Neural cell (in vitro differentiated cells): ENCODE measurements at regions not wholly inside any gene's neighbourhood (a gene's known extent, or its start where the extent isn't known, plus 50 kb on each side); places are given as distances from the start of the nearest gene placed in this dataset.

Source experiments
- H2AFZ ChIP-seq: fragments of 200-600, 300-800 bp; sonication (generic), shearing (Covaris generic); 2 replicates; pipeline ENCODE4 v1.6.0; 2014; ENCODE audit warnings: low read depth, mild to moderate bottlenecking, antibody characterized with exemption, low read length, moderate library complexity
- H3F3A ChIP-seq: fragments of 200-600 bp; shearing (Covaris generic); 2 replicates; pipeline ENCODE4 v1.6.1; 2016; ENCODE audit warnings: mild to moderate bottlenecking, moderate library complexity, mixed read lengths, antibody characterized with exemption, low read length; ENCODE audit not compliant: insufficient read depth, poor library complexity, severe bottlenecking
- H3K27ac ChIP-seq: fragments of 200-600, 300-800 bp; sonication (generic), shearing (Covaris generic); 2 replicates; pipeline ENCODE4 v1.5.1; 2014; ENCODE audit warnings: mild to moderate bottlenecking, low read length, moderate library complexity
- H3K27me3 ChIP-seq: fragments of 300-800, 200-600 bp; sonication (generic), shearing (Covaris generic); 2 replicates; pipeline ENCODE4 v1.6.0; 2014; ENCODE audit warnings: mild to moderate bottlenecking, low read depth, low read length, moderate library complexity; ENCODE audit not compliant: insufficient read depth
- H3K36me3 ChIP-seq: fragments of 300-800, 200-600 bp; sonication (generic), shearing (Covaris generic); 2 replicates; pipeline ENCODE4 v1.5.1; 2014; ENCODE audit warnings: mild to moderate bottlenecking, antibody characterized with exemption, low read length, moderate library complexity; ENCODE audit not compliant: insufficient read depth
- H3K4me2 ChIP-seq: fragments of 300-800, 200-600 bp; sonication (generic), shearing (Covaris generic); 2 replicates; pipeline ENCODE4 v1.6.0; 2014; ENCODE audit warnings: mild to moderate bottlenecking, low read length
- H3K4me3 ChIP-seq: fragments of 300-800, 200-600 bp; sonication (generic), shearing (Covaris generic); 2 replicates; pipeline ENCODE4 v1.5.1; 2014; ENCODE audit warnings: mild to moderate bottlenecking, low read length, moderate library complexity
- H3K79me2 ChIP-seq: fragments of 200-600 bp; shearing (Covaris generic); replicated peaks from 2 replicates; pipeline ENCODE4 v1.6.0; 2014; ENCODE audit warnings: mild to moderate bottlenecking, low read length, moderate library complexity; ENCODE audit not compliant: insufficient read depth
- H3K9ac ChIP-seq: fragments of 300-800, 200-600 bp; sonication (generic), shearing (Covaris generic); 2 replicates; pipeline ENCODE4 v1.6.1; 2016; ENCODE audit warnings: mild to moderate bottlenecking, low read length, mixed read lengths
- H3K9me2 ChIP-seq: fragments of 200-600 bp; shearing (Covaris generic); 2 replicates; pipeline ENCODE4 v1.6.1; 2016; ENCODE audit warnings: mild to moderate bottlenecking, low read length, mixed read lengths; ENCODE audit not compliant: insufficient read depth
- H3K9me3 ChIP-seq: fragments of 200-600, 300-800 bp; sonication (generic), shearing (Covaris generic); 2 replicates; pipeline ENCODE4 v1.6.1; 2016; ENCODE audit warnings: mild to moderate bottlenecking, mixed run types, low read length, moderate library complexity, mixed read lengths
- H4K20me1 ChIP-seq: fragments of 200-600 bp; shearing (Covaris generic); 2 replicates; pipeline ENCODE4 v1.6.1; 2016; ENCODE audit warnings: mild to moderate bottlenecking, mixed run types; ENCODE audit not compliant: insufficient read depth
- CTCF ChIP-seq: fragments of 450-650 bp; IDR thresholded peaks from 2 replicates; pipeline ENCODE4 v1.5.1; 2014; ENCODE audit warnings: antibody characterized with exemption, mild to moderate bottlenecking, moderate library complexity; ENCODE audit not compliant: poor library complexity, severe bottlenecking
- EP300 ChIP-seq: fragments of 450-650 bp; conservative IDR thresholded peaks from 2 replicates; pipeline ENCODE4 v1.6.1; 2014; ENCODE audit warnings: antibody characterized with exemption, mild to moderate bottlenecking, moderate library complexity; ENCODE audit not compliant: poor library complexity, severe bottlenecking
- EZH2 ChIP-seq: fragments of 200-600, 300-800 bp; shearing (Covaris generic), sonication (generic); IDR thresholded peaks from 2 replicates; pipeline ENCODE4 v1.6.1; 2014; ENCODE audit warnings: antibody characterized with exemption, low read length, borderline replicate concordance, mild to moderate bottlenecking; ENCODE audit not compliant: insufficient read depth, poor library complexity, severe bottlenecking
- MXI1 ChIP-seq: fragments of 450-650 bp; conservative IDR thresholded peaks from 2 replicates; pipeline ENCODE4 v1.6.1; 2014; ENCODE audit warnings: antibody characterized with exemption, mild to moderate bottlenecking; ENCODE audit not compliant: poor library complexity, severe bottlenecking
- POLR2AphosphoS5 ChIP-seq: IDR thresholded peaks from 2 replicates; pipeline ENCODE4 v1.6.1; 2012
- RAD21 ChIP-seq: fragments of 450-650 bp; conservative IDR thresholded peaks from 2 replicates; pipeline ENCODE4 v1.6.1; 2014; ENCODE audit warnings: antibody characterized with exemption, mild to moderate bottlenecking, moderate library complexity
- REST ChIP-seq: IDR thresholded peaks from 2 replicates; pipeline ENCODE4 v1.6.1; 2012; ENCODE audit warnings: borderline replicate concordance
- SMC3 ChIP-seq: fragments of 450-650 bp; conservative IDR thresholded peaks from 2 replicates; pipeline ENCODE4 v1.6.1; 2014; ENCODE audit warnings: antibody characterized with exemption, mild to moderate bottlenecking, moderate library complexity; ENCODE audit not compliant: poor library complexity
- TAF1 ChIP-seq: IDR thresholded peaks from 2 replicates; pipeline ENCODE4 v1.6.1; 2012; ENCODE audit warnings: low read depth

- no peak overlapping the region for H2AFZ ChIP-seq
- H3K36me3 ChIP-seq, result no peaks in the 10 kb centered on the region
- H3K4me3 ChIP-seq, result no peak overlapping the region
- H4K20me1 ChIP-seq, result no peaks in the 10 kb centered on the region
- no peak for TF ChIP-seq SMC3
- no peak for TF ChIP-seq POLR2AphosphoS5
- no peak for TF ChIP-seq CTCF
- no peak for TF ChIP-seq EP300
- no peak for TF ChIP-seq EZH2
- no peak for TF ChIP-seq REST
- TF ChIP-seq RAD21, result no peak
- no peak for TF ChIP-seq TAF1
- no peak for TF ChIP-seq MXI1
- H3K9me2 ChIP-seq, result no peaks in the 10 kb centered on the region
- no peaks in the 10 kb centered on the region for H3K79me2 ChIP-seq
- H3K4me2 ChIP-seq, result no peak overlapping the region
- no peaks in the 10 kb centered on the region for H3F3A ChIP-seq
- H3K27me3 ChIP-seq, result no peaks in the 10 kb centered on the region
- H3K9ac ChIP-seq, result no peak overlapping the region
- H3K9me3 ChIP-seq, result no peaks in the 10 kb centered on the region
- no peak overlapping the region for H3K27ac ChIP-seq
Observed at GRCh38 chr10:29142516-29143314, 146.2 kb upstream of the LYZL1 start.

- H3K9me2 ChIP-seq, result no peaks in the 10 kb centered on the region
- no peaks in the 10 kb centered on the region for H4K20me1 ChIP-seq
- no peaks in the 10 kb centered on the region for H3K36me3 ChIP-seq
- no peak overlapping the region for H3K4me2 ChIP-seq
- H3K9me3 ChIP-seq, result no peaks in the 10 kb centered on the region
- no peaks in the 10 kb centered on the region for H3F3A ChIP-seq
- no peak overlapping the region for H3K27ac ChIP-seq
- H3K4me3 ChIP-seq, result no peak overlapping the region
- no peak for TF ChIP-seq EP300
- TF ChIP-seq EZH2, result no peak
- no peak for TF ChIP-seq POLR2AphosphoS5
- no peak for TF ChIP-seq REST
- no peak for TF ChIP-seq CTCF
- no peak for TF ChIP-seq RAD21
- TF ChIP-seq TAF1, result no peak
- TF ChIP-seq MXI1, result no peak
- TF ChIP-seq SMC3, result no peak
- no peak overlapping the region for H3K9ac ChIP-seq
- no peak overlapping the region for H2AFZ ChIP-seq
- no peaks in the 10 kb centered on the region for H3K27me3 ChIP-seq
- H3K79me2 ChIP-seq, result no peaks in the 10 kb centered on the region
Observed at GRCh38 chr10:29144126-29144525, 144.7 kb upstream of the LYZL1 start.
